OCI-LY7 (cell line): ENCODE measurements at regions not wholly inside any gene's neighbourhood (a gene's known extent, or its start where the extent isn't known, plus 50 kb on each side); places are given as distances from the start of the nearest gene placed in this dataset.

Experiments
- CTCF ChIP-seq: fragments of 200-600 bp; sonication (generic); conservative IDR thresholded peaks from 2 replicates; pipeline ENCODE4 v1.5.1; 2014; ENCODE audit warnings: mild to moderate bottlenecking, antibody characterized with exemption, low read length, moderate library complexity, mixed read lengths
- EZH2phosphoT487 ChIP-seq: fragments of 200-600 bp; sonication (generic); IDR thresholded peaks from 2 replicates; pipeline ENCODE4 v1.6.1; 2018; ENCODE audit warnings: low read depth, borderline replicate concordance, mild to moderate bottlenecking, mixed run types, antibody characterized with exemption, low read length, moderate library complexity, mixed read lengths

GRCh38 chrX:10800796-10801195 lies 180.4 kb upstream of the MID1 start:
- TF ChIP-seq CTCF (no peak), EZH2phosphoT487 (no peak)
